D721Med (cell line): ENCODE measurements at regions not wholly inside any gene's neighbourhood (a gene's known extent, or its start where the extent isn't known, plus 50 kb on each side); places are given as distances from the start of the nearest gene placed in this dataset.

Source experiments
- DNase-seq: peaks from one replicate; pipeline ENCODE4 v3.0.0; 2011; ENCODE audit warnings: low spot score; ENCODE audit not compliant: insufficient read length
- FAIRE-seq: peaks from 2 replicates; lab custom pipeline; 2011; peaks lifted over from hg19 to GRCh38; lab: Jason Lieb, UNC
- CTCF ChIP-seq: IDR thresholded peaks from 2 replicates; pipeline ENCODE4 v1.5.1; 2012; ENCODE audit warnings: mild to moderate bottlenecking, control low read depth; ENCODE audit not compliant: insufficient read depth; ENCODE audit errors: missing control alignments

GRCh38 chr1:105664495-105664894, 1392.0 kb upstream of the PRMT6 start:
- DNase-seq (no peak), FAIRE-seq (no peak)

GRCh38 chr1:105678334-105678733, 1378.1 kb upstream of the PRMT6 start:
- no peak for TF ChIP-seq CTCF
- no peak for FAIRE-seq
- DNase-seq: no peak

More at GRCh38 chr1:105664495-105664894, 1392.0 kb upstream of the PRMT6 start:
- no peak for TF ChIP-seq CTCF

GRCh38 chr1:105684714-105685113, 1371.8 kb upstream of the PRMT6 start:
- no peak for TF ChIP-seq CTCF
- FAIRE-seq: no peak

GRCh38 chr1:105686026-105686425, 1370.4 kb upstream of the PRMT6 start:
- FAIRE-seq: no peak
- TF ChIP-seq CTCF: no peak

More at GRCh38 chr1:105684714-105685113, 1371.8 kb upstream of the PRMT6 start:
- no peak for DNase-seq

GRCh38 chr1:105686874-105687690, 1369.4 kb upstream of the PRMT6 start:
- no peak for TF ChIP-seq CTCF
- DNase-seq: no peak
- no peak for FAIRE-seq

More at GRCh38 chr1:105686026-105686425, 1370.4 kb upstream of the PRMT6 start:
- DNase-seq: no peak

- no peak for FAIRE-seq
- TF ChIP-seq CTCF: no peak
- DNase-seq: no peak
Observed at GRCh38 chr1:105700723-105701122, 1355.8 kb upstream of the PRMT6 start.

GRCh38 chr1:105724286-105724685, 1332.2 kb upstream of the PRMT6 start:
- FAIRE-seq: no peak
- no peak for TF ChIP-seq CTCF
- no peak for DNase-seq
